Aorta (tissue), 5 donors: ENCODE measurements at regions not wholly inside any gene's neighbourhood (a gene's known extent, or its start where the extent isn't known, plus 50 kb on each side); places are given as distances from the start of the nearest gene placed in this dataset.

Source experiments
- ATAC-seq: fragments of 200-7000 bp; cut with Tn5 transposase; one replicate; pipeline ENCODE4 v1.9.1; 2022; ENCODE audit warnings: moderate library complexity; ENCODE audit not compliant: low FRiP score
- DNase-seq, 2 donors: peaks; one replicate each; pipeline ENCODE4 v3.0.0-alpha.2; 2020
- H3K27ac ChIP-seq, 2 donors: one replicate each; pipeline ENCODE4 v1.5.1; 2013; ENCODE audit warnings: low read length in 2 of 2, mild to moderate bottlenecking in 2 of 2, moderate library complexity in 2 of 2, control low read depth in 1 of 2, inconsistent platforms in 1 of 2, low read depth in 1 of 2
- H3K27me3 ChIP-seq, 2 donors: one replicate each; pipeline ENCODE4 v1.6.1; 2013; ENCODE audit warnings: control low read depth in 1 of 2, low read length in 1 of 2, mild to moderate bottlenecking in 1 of 2, moderate library complexity in 1 of 2; ENCODE audit not compliant: insufficient read depth in 2 of 2, control insufficient read depth in 1 of 2
- H3K36me3 ChIP-seq, 2 donors: one replicate each; pipeline ENCODE4 v1.6.1; 2013; ENCODE audit warnings: control low read depth in 1 of 2, low read length in 1 of 2, mild to moderate bottlenecking in 1 of 2; ENCODE audit not compliant: insufficient read depth in 2 of 2, control insufficient read depth in 1 of 2
- H3K4me1 ChIP-seq, 2 donors: one replicate each; pipeline ENCODE4 v1.6.1; 2013; ENCODE audit warnings: low read length in 2 of 2, control low read depth in 1 of 2, mild to moderate bottlenecking in 1 of 2, moderate library complexity in 1 of 2; ENCODE audit not compliant: insufficient read depth in 2 of 2, control insufficient read depth in 1 of 2
- H3K4me3 ChIP-seq, 2 donors: one replicate each; pipeline ENCODE4 v1.5.1; 2013; ENCODE audit warnings: low read length in 2 of 2, control low read depth in 1 of 2, mild to moderate bottlenecking in 1 of 2
- H3K9me3 ChIP-seq: one replicate; pipeline ENCODE4 v1.6.1; 2013; ENCODE audit warnings: mild to moderate bottlenecking, low read length; ENCODE audit not compliant: control insufficient read depth
- WGBS, 2 donors: extraction: QIAGEN DNeasy Blood & Tissue Kit; methylation state at CpG; one replicate each; pipeline ENCODE4 v1.1.7; 2013; 5-methylcytosine and 5-hydroxymethylcytosine counted together
- intact Hi-C, 2 donors: fragments of 100-400 bp; cut with DNase I; formaldehyde crosslinking; loops; one replicate each; pipeline versions ENCODE4 v1.14.2 to v1.15.0; 2022
- donor health status: healthy with polysubstance abuse.
- donor health status: Bipolar disorder and iron deficiency.
- donor health status: DM: no; HTN: no; CAD: no.
- donor health status: DM: no; HTN: no; CAD: no.
- donor health status: DM: yes; HTN: yes; CAD: no.

- WGBS, 2 donors: 75 to 89% methylated on average over 1 of the region's 1 CpG
- Histone ChIP-seq H3K27me3 (no peaks in the 10 kb centered on the region), H3K27ac (no peak overlapping the region), H3K36me3 (no peaks in the 10 kb centered on the region), H3K4me3 (no peak overlapping the region), H3K4me1 (no peaks in the 10 kb centered on the region), H3K9me3 (no peaks in the 10 kb centered on the region)
- DNase-seq (no peak), ATAC-seq (no peak)
- intact Hi-C loops: no loop called here
Measured at GRCh38 chr10:29098423-29098822, 190.4 kb upstream of the LYZL1 start.

GRCh38 chr10:29099001-29099400 is 189.9 kb upstream of the LYZL1 start:
- no peak overlapping the region for H3K27ac ChIP-seq
- H3K36me3 ChIP-seq: no peaks in the 10 kb centered on the region
- H3K4me3 ChIP-seq: no peak overlapping the region
- ATAC-seq (no peak), DNase-seq (no peak)
- H3K9me3 ChIP-seq: no peaks in the 10 kb centered on the region
- H3K27me3 ChIP-seq: no peaks in the 10 kb centered on the region
- 49 to 50% methylated on average over 2 of the region's 2 CpGs for WGBS, 2 donors
- H3K4me1 ChIP-seq: no peaks in the 10 kb centered on the region
- intact Hi-C loops: no loop called here

- Histone ChIP-seq H3K27me3 (no peaks in the 10 kb centered on the region), H3K36me3 (no peaks in the 10 kb centered on the region), H3K27ac (no peak overlapping the region), H3K4me3 (no peak overlapping the region), H3K4me1 (no peaks in the 10 kb centered on the region), H3K9me3 (no peaks in the 10 kb centered on the region)
- DNase-seq (no peak), ATAC-seq (no peak)
- 96 to 100% methylated on average over 5 of the region's 5 CpGs for WGBS, 2 donors
- intact Hi-C loops: no loop called here
Measured at GRCh38 chr10:29099415-29099814, 189.5 kb upstream of the LYZL1 start.

GRCh38 chr10:29100505-29100904 is 188.4 kb upstream of the LYZL1 start:
- no peak for ATAC-seq
- H3K27me3 ChIP-seq: no peaks in the 10 kb centered on the region
- H3K36me3 ChIP-seq: no peaks in the 10 kb centered on the region
- no peak overlapping the region for H3K27ac ChIP-seq
- 89 to 91% methylated on average over 4 of the region's 4 CpGs for WGBS, 2 donors
- intact Hi-C loops: no loop called here
- H3K4me1 ChIP-seq: peaks cover 0 to 3% of the 10 kb centered on the region in 2 donors
- no peak overlapping the region for H3K4me3 ChIP-seq
- DNase-seq: no peak
- no peaks in the 10 kb centered on the region for H3K9me3 ChIP-seq

- no peak for ATAC-seq
- WGBS, 2 donors: 61 to 67% methylated on average over 4 of the region's 4 CpGs
- DNase-seq: no peak
- Histone ChIP-seq H3K4me3 (no peak overlapping the region), H3K4me1 (peaks cover 0 to 3% of the 10 kb centered on the region in 2 donors), H3K9me3 (no peaks in the 10 kb centered on the region), H3K27me3 (no peaks in the 10 kb centered on the region), H3K36me3 (no peaks in the 10 kb centered on the region), H3K27ac (no peak overlapping the region)
- intact Hi-C loops: no loop called here
Measured at GRCh38 chr10:29102233-29102632, 186.6 kb upstream of the LYZL1 start.

GRCh38 chr10:29102636-29103035 is 186.2 kb upstream of the LYZL1 start:
- no peaks in the 10 kb centered on the region for H3K36me3 ChIP-seq
- no peaks in the 10 kb centered on the region for H3K9me3 ChIP-seq
- H3K4me3 ChIP-seq: no peak overlapping the region
- DNase-seq (no peak), ATAC-seq (no peak)
- H3K27me3 ChIP-seq: no peaks in the 10 kb centered on the region
- peaks cover 0 to 3% of the 10 kb centered on the region in 2 donors for H3K4me1 ChIP-seq
- 79 to 82% methylated on average over 3 of the region's 3 CpGs for WGBS, 2 donors
- no peak overlapping the region for H3K27ac ChIP-seq
- intact Hi-C loops: no loop called here

GRCh38 chr10:29104661-29105399 is 184.0 kb upstream of the LYZL1 start:
- 43 to 48% methylated on average over 7 of the region's 7 CpGs for WGBS, 2 donors
- DNase-seq: no peak
- intact Hi-C loops: no loop called here
- H3K9me3 ChIP-seq: no peaks in the 10 kb centered on the region
- H3K4me1 ChIP-seq: peaks cover 0 to 3% of the 10 kb centered on the region in 2 donors
- no peak overlapping the region for H3K27ac ChIP-seq
- no peak for ATAC-seq
- no peak overlapping the region for H3K4me3 ChIP-seq
- no peaks in the 10 kb centered on the region for H3K36me3 ChIP-seq
- no peaks in the 10 kb centered on the region for H3K27me3 ChIP-seq

- H3K36me3 ChIP-seq: no peaks in the 10 kb centered on the region
- ATAC-seq: no peak
- H3K4me1 ChIP-seq: peaks cover 0 to 3% of the 10 kb centered on the region in 2 donors
- H3K27ac ChIP-seq: no peak overlapping the region
- peaks cover 0 to 1% of the 10 kb centered on the region in 2 donors for H3K27me3 ChIP-seq
- H3K4me3 ChIP-seq: no peak overlapping the region
- no peak for DNase-seq
- no peaks in the 10 kb centered on the region for H3K9me3 ChIP-seq
- WGBS, 2 donors: 41 to 49% methylated on average over 4 of the region's 4 CpGs
- intact Hi-C loops: no loop called here
Measured at GRCh38 chr10:29105516-29106215, 183.2 kb upstream of the LYZL1 start.

GRCh38 chr10:29106287-29106686 is 182.6 kb upstream of the LYZL1 start:
- DNase-seq (no peak), ATAC-seq (no peak)
- 92 to 94% methylated on average over 4 of the region's 4 CpGs for WGBS, 2 donors
- intact Hi-C loops: no loop called here
- H3K27ac ChIP-seq: no peak overlapping the region
- peaks cover 0 to 3% of the 10 kb centered on the region in 2 donors for H3K4me1 ChIP-seq
- H3K9me3 ChIP-seq: no peaks in the 10 kb centered on the region
- peaks cover 0 to 1% of the 10 kb centered on the region in 2 donors for H3K27me3 ChIP-seq
- no peak overlapping the region for H3K4me3 ChIP-seq
- H3K36me3 ChIP-seq: no peaks in the 10 kb centered on the region
